Stimulated activated naive CD8-positive, alpha-beta T cell treated with anti-CD3 and anti-CD28 coated beads, Interleukin-15, amount 100 ng/mL, for 72 hours (primary cell): ENCODE measurements at regions not wholly inside any gene's neighbourhood (a gene's known extent, or its start where the extent isn't known, plus 50 kb on each side); places are given as distances from the start of the nearest gene placed in this dataset.

Experiments used
- ATAC-seq: fragments of 150-1000 bp; cut with Tn5 transposase; 2 replicates; pipeline ENCODE4 v1.10.0; 2021; ENCODE audit warnings: mild to moderate bottlenecking, moderate library complexity
- DNase-seq, 2 donors: peaks; one replicate each; pipeline ENCODE4 v3.0.0; 2021 to 2022
- H3K27ac Mint-ChIP-seq, 2 donors: one replicate each; pipeline ENCODE4 v1.8.0; 2022; ENCODE audit warnings: mild to moderate bottlenecking in 2 of 2, mixed read lengths in 2 of 2, moderate library complexity in 2 of 2
- H3K27me3 Mint-ChIP-seq: one replicate; pipeline ENCODE4 v1.8.0; 2022; ENCODE audit warnings: mixed read lengths
- H3K4me1 Mint-ChIP-seq: one replicate; pipeline ENCODE4 v1.8.0; 2022; ENCODE audit warnings: mild to moderate bottlenecking, mixed read lengths
- H3K4me3 Mint-ChIP-seq, 2 donors: one replicate each; pipeline ENCODE4 v1.8.0; 2022; ENCODE audit warnings: mild to moderate bottlenecking in 2 of 2, mixed read lengths in 2 of 2, moderate library complexity in 1 of 2
- H3K9me3 Mint-ChIP-seq, 2 donors: one replicate each; pipeline ENCODE4 v1.8.0; 2022; ENCODE audit warnings: mixed read lengths in 2 of 2

GRCh38 chr1:218715961-218716669 lies 371.0 kb downstream of the TGFB2 start:
- Mint-ChIP-seq H3K4me3 (no peak overlapping the region), H3K27me3 (no peaks in the 10 kb centered on the region), H3K27ac (no peak overlapping the region), H3K9me3 (peaks cover 0 to 8% of the 10 kb centered on the region in 2 donors), H3K4me1 (no peaks in the 10 kb centered on the region)
- ATAC-seq (no peak), DNase-seq (no peak)

- Mint-ChIP-seq H3K4me3 (no peak overlapping the region), H3K9me3 (peaks cover 0 to 8% of the 10 kb centered on the region in 2 donors), H3K4me1 (no peaks in the 10 kb centered on the region), H3K27me3 (no peaks in the 10 kb centered on the region), H3K27ac (no peak overlapping the region)
- DNase-seq (no peak), ATAC-seq (no peak)
These were observed 372.4 kb downstream of the TGFB2 start for GRCh38 chr1:218717575-218717974.

- Mint-ChIP-seq H3K27ac (no peak overlapping the region), H3K27me3 (no peaks in the 10 kb centered on the region), H3K9me3 (peaks cover 0 to 8% of the 10 kb centered on the region in 2 donors), H3K4me3 (no peak overlapping the region), H3K4me1 (no peaks in the 10 kb centered on the region)
- no peak for ATAC-seq
- DNase-seq: no peak
These were observed 373.1 kb downstream of the TGFB2 start for GRCh38 chr1:218718206-218718605.

GRCh38 chr1:218718977-218719376 lies 373.8 kb downstream of the TGFB2 start:
- ATAC-seq (no peak), DNase-seq (no peak)
- peaks cover 0 to 15% of the 10 kb centered on the region in 2 donors for H3K9me3 Mint-ChIP-seq
- no peak overlapping the region for H3K4me3 Mint-ChIP-seq
- no peaks in the 10 kb centered on the region for H3K27me3 Mint-ChIP-seq
- no peaks in the 10 kb centered on the region for H3K4me1 Mint-ChIP-seq
- H3K27ac Mint-ChIP-seq: no peak overlapping the region

GRCh38 chr1:218728898-218729565 lies 383.9 kb downstream of the TGFB2 start:
- Mint-ChIP-seq H3K9me3 (no peaks in the 10 kb centered on the region), H3K4me3 (no peak overlapping the region), H3K27me3 (no peaks in the 10 kb centered on the region), H3K27ac (no peak overlapping the region), H3K4me1 (no peaks in the 10 kb centered on the region)
- ATAC-seq (no peak), DNase-seq (no peak)

GRCh38 chr1:218735436-218736032 lies 390.4 kb downstream of the TGFB2 start:
- DNase-seq: no peak
- no peaks in the 10 kb centered on the region for H3K27me3 Mint-ChIP-seq
- no peak overlapping the region for H3K4me3 Mint-ChIP-seq

GRCh38 chr1:218739426-218739825 lies 394.3 kb downstream of the TGFB2 start:
- H3K9me3 Mint-ChIP-seq: peaks cover 6 to 11% of the 10 kb centered on the region in 2 donors
- no peak for DNase-seq
- ATAC-seq: no peak
- no peaks in the 10 kb centered on the region for H3K27me3 Mint-ChIP-seq
- no peak overlapping the region for H3K27ac Mint-ChIP-seq
- H3K4me1 Mint-ChIP-seq: no peaks in the 10 kb centered on the region
- H3K4me3 Mint-ChIP-seq: no peak overlapping the region

More at GRCh38 chr1:218735436-218736032, 390.4 kb downstream of the TGFB2 start:
- Mint-ChIP-seq H3K4me1 (no peaks in the 10 kb centered on the region), H3K27ac (no peak overlapping the region), H3K9me3 (no peaks in the 10 kb centered on the region)
- no peak for ATAC-seq

GRCh38 chr1:218741852-218742251 lies 396.7 kb downstream of the TGFB2 start:
- Mint-ChIP-seq H3K27ac (no peak overlapping the region), H3K27me3 (no peaks in the 10 kb centered on the region), H3K9me3 (peaks cover 19 to 33% of the 10 kb centered on the region in 2 donors), H3K4me1 (no peaks in the 10 kb centered on the region), H3K4me3 (no peak overlapping the region)
- DNase-seq (no peak), ATAC-seq (no peak)

- H3K27ac Mint-ChIP-seq: no peak overlapping the region
- no peak overlapping the region for H3K4me3 Mint-ChIP-seq
- ATAC-seq: no peak
- peaks cover 23 to 33% of the 10 kb centered on the region in 2 donors for H3K9me3 Mint-ChIP-seq
- H3K27me3 Mint-ChIP-seq: no peaks in the 10 kb centered on the region
- no peak for DNase-seq
- no peaks in the 10 kb centered on the region for H3K4me1 Mint-ChIP-seq
These were observed 397.5 kb downstream of the TGFB2 start for GRCh38 chr1:218742467-218743262.

GRCh38 chr1:218743861-218744505 lies 398.8 kb downstream of the TGFB2 start:
- Mint-ChIP-seq H3K27me3 (no peaks in the 10 kb centered on the region), H3K4me1 (no peaks in the 10 kb centered on the region), H3K4me3 (no peak overlapping the region), H3K9me3 (peaks cover 23 to 33% of the 10 kb centered on the region in 2 donors), H3K27ac (no peak overlapping the region)
- ATAC-seq (no peak), DNase-seq (no peak)

GRCh38 chr1:218748071-218748470 lies 402.9 kb downstream of the TGFB2 start:
- Mint-ChIP-seq H3K27ac (no peak overlapping the region), H3K9me3 (peaks cover 23 to 33% of the 10 kb centered on the region in 2 donors), H3K4me1 (no peaks in the 10 kb centered on the region), H3K27me3 (no peaks in the 10 kb centered on the region), H3K4me3 (no peak overlapping the region)
- no peak for ATAC-seq
- DNase-seq: no peak

- Mint-ChIP-seq H3K27me3 (no peaks in the 10 kb centered on the region), H3K9me3 (peaks cover 9 to 12% of the 10 kb centered on the region in 2 donors), H3K4me1 (no peaks in the 10 kb centered on the region), H3K27ac (no peak overlapping the region), H3K4me3 (no peak overlapping the region)
- no peak for ATAC-seq
- no peak for DNase-seq
These were observed 405.3 kb downstream of the TGFB2 start for GRCh38 chr1:218750216-218750970.

- H3K27ac Mint-ChIP-seq: no peak overlapping the region
- H3K27me3 Mint-ChIP-seq: no peaks in the 10 kb centered on the region
- H3K4me3 Mint-ChIP-seq: no peak overlapping the region
- H3K9me3 Mint-ChIP-seq: peaks cover 4 to 5% of the 10 kb centered on the region in 2 donors
- DNase-seq (no peak), ATAC-seq (no peak)
- H3K4me1 Mint-ChIP-seq: no peaks in the 10 kb centered on the region
These were observed 406.2 kb downstream of the TGFB2 start for GRCh38 chr1:218751208-218751948.

GRCh38 chr1:218752126-218752525 lies 407.0 kb downstream of the TGFB2 start:
- no peak overlapping the region for H3K4me3 Mint-ChIP-seq
- H3K27me3 Mint-ChIP-seq: no peaks in the 10 kb centered on the region
- H3K4me1 Mint-ChIP-seq: no peaks in the 10 kb centered on the region
- ATAC-seq (no peak), DNase-seq (no peak)
- peaks cover 1 to 7% of the 10 kb centered on the region in 2 donors for H3K9me3 Mint-ChIP-seq
- no peak overlapping the region for H3K27ac Mint-ChIP-seq
